CD4-positive, alpha-beta T cell (primary cell): ENCODE measurements at regions not wholly inside any gene's neighbourhood (a gene's known extent, or its start where the extent isn't known, plus 50 kb on each side); places are given as distances from the start of the nearest gene placed in this dataset.

Experiments used
- ATAC-seq: fragments of 200-7000 bp; cut with Tn5 transposase; one replicate; pipeline ENCODE4 v1.10.0; 2022; ENCODE audit warnings: mild to moderate bottlenecking; ENCODE audit not compliant: poor library complexity
- CTCF ChIA-PET: fragments of 350-600 bp; sonication (Branson Sonifier 250); formaldehyde crosslinking; loops from one replicate; lab custom pipeline; 2021; ENCODE audit warnings: antibody characterized with exemption, inconsistent platforms; lab: Charles Lee
- POLR2A ChIA-PET: fragments of 350-600 bp; sonication (Branson Sonifier 250); formaldehyde crosslinking; loops from one replicate; lab custom pipeline; 2021; ENCODE audit warnings: antibody characterized with exemption, inconsistent platforms; lab: Charles Lee
- DNase-seq, 14 experiments: peaks; one replicate each; pipeline ENCODE4 v3.0.0-alpha.2; 2013 to 2020; ENCODE audit warnings: mixed read lengths in 2 of 14
- H3K27ac ChIP-seq, 2 donors: one replicate each; pipeline versions ENCODE4 v1.5.1 to v1.7.0; 2013; ENCODE audit warnings: low read length in 2 of 2, low read depth in 1 of 2, mild to moderate bottlenecking in 1 of 2
- H3K27me3 ChIP-seq, 2 experiments: 1 replicate in 1 of 2; 2 replicates in 1 of 2; pipeline versions ENCODE4 v1.6.1 to v1.7.0; 2013; ENCODE audit warnings: low read length in 2 of 2, control low read depth in 1 of 2, mild to moderate bottlenecking in 1 of 2, moderate library complexity in 1 of 2; ENCODE audit not compliant: insufficient read depth in 2 of 2, control insufficient read depth in 1 of 2
- H3K36me3 ChIP-seq: one replicate; pipeline ENCODE4 v1.6.1; 2013; ENCODE audit warnings: low read length, control low read depth; ENCODE audit not compliant: insufficient read depth
- H3K4me1 ChIP-seq: one replicate; pipeline ENCODE4 v1.6.1; 2013; ENCODE audit warnings: low read length, control low read depth; ENCODE audit not compliant: insufficient read depth
- H3K4me3 ChIP-seq: one replicate; pipeline ENCODE4 v1.5.1; 2013; ENCODE audit warnings: mild to moderate bottlenecking, low read length, moderate library complexity
- H3K9me3 ChIP-seq, 2 experiments: 1 replicate in 1 of 2; 2 replicates in 1 of 2; pipeline versions ENCODE4 v1.6.1 to v1.7.0; 2013; ENCODE audit warnings: low read length in 2 of 2, mild to moderate bottlenecking in 2 of 2, control low read depth in 1 of 2, moderate library complexity in 1 of 2; ENCODE audit not compliant: control insufficient read depth in 1 of 2, insufficient read depth in 1 of 2
- H3K27ac Mint-ChIP-seq: one replicate; pipeline ENCODE4 v1.8.0; 2020; ENCODE audit warnings: mixed read lengths
- H3K27me3 Mint-ChIP-seq: one replicate; pipeline ENCODE4 v1.8.0; 2021; ENCODE audit warnings: mixed read lengths
- H3K36me3 Mint-ChIP-seq: one replicate; pipeline ENCODE4 v1.8.0; 2021; ENCODE audit warnings: low read depth, mixed read lengths
- H3K4me1 Mint-ChIP-seq: one replicate; pipeline ENCODE4 v1.8.0; 2021; ENCODE audit warnings: low read depth, mixed read lengths
- H3K4me3 Mint-ChIP-seq: one replicate; pipeline ENCODE4 v1.8.0; 2020; ENCODE audit warnings: mild to moderate bottlenecking, mixed read lengths
- H3K9me3 Mint-ChIP-seq: one replicate; pipeline ENCODE4 v1.8.0; 2020; ENCODE audit warnings: mixed read lengths
- CTCF ChIP-seq: fragments of 200-600 bp; IDR thresholded peaks from one replicate; pipeline ENCODE4 v1.8.0; 2022; ENCODE audit warnings: antibody characterized with exemption, mild to moderate bottlenecking
- intact Hi-C, 2 experiments: fragments of 100-400 bp; cut with DNase I in 1 of 2; cut with micrococcal nuclease in 1 of 2; formaldehyde crosslinking; loops; one replicate each; pipeline versions ENCODE4 v1.15.1 to v1.9.0; 2023 to 2025; cut with DNase I, micrococcal nuclease

GRCh38 chr9:119091074-119091473, 278.2 kb downstream of the BRINP1 start:
- Histone ChIP-seq H3K9me3 (no peaks in the 10 kb centered on the region), H3K4me1 (no peaks in the 10 kb centered on the region), H3K36me3 (no peaks in the 10 kb centered on the region), H3K27me3 (no peaks in the 10 kb centered on the region), H3K27ac (no peak overlapping the region), H3K4me3 (no peak overlapping the region)
- ChIA-PET POLR2A (no interaction called here), CTCF (no interaction called here)
- Mint-ChIP-seq H3K27me3 (no peaks in the 10 kb centered on the region), H3K4me3 (no peak overlapping the region), H3K9me3 (peaks cover 4% of the 10 kb centered on the region), H3K4me1 (no peaks in the 10 kb centered on the region), H3K27ac (no peak overlapping the region), H3K36me3 (no peaks in the 10 kb centered on the region)
- intact Hi-C loops, result no loop called here
- DNase-seq, result no peak
- no peak for TF ChIP-seq CTCF
- no peak for ATAC-seq

- intact Hi-C loops, result no loop called here
- ATAC-seq, result no peak
- no peaks in the 10 kb centered on the region for H3K9me3 ChIP-seq
- no peak for DNase-seq
- TF ChIP-seq CTCF, result no peak
- no peaks in the 10 kb centered on the region for H3K27me3 Mint-ChIP-seq
- no peak overlapping the region for H3K27ac ChIP-seq
- no peaks in the 10 kb centered on the region for H3K4me1 Mint-ChIP-seq
- H3K27ac Mint-ChIP-seq, result no peak overlapping the region
- H3K36me3 Mint-ChIP-seq, result no peaks in the 10 kb centered on the region
- no peak overlapping the region for H3K4me3 Mint-ChIP-seq
- ChIA-PET POLR2A (no interaction called here), CTCF (no interaction called here)
- H3K36me3 ChIP-seq, result no peaks in the 10 kb centered on the region
- H3K4me3 ChIP-seq, result no peak overlapping the region
- H3K9me3 Mint-ChIP-seq, result no peaks in the 10 kb centered on the region
- no peaks in the 10 kb centered on the region for H3K27me3 ChIP-seq
- H3K4me1 ChIP-seq, result no peaks in the 10 kb centered on the region
Observed at GRCh38 chr9:119092125-119092524, 277.1 kb downstream of the BRINP1 start.

GRCh38 chr9:119094086-119094485, 275.1 kb downstream of the BRINP1 start:
- H3K27me3 ChIP-seq, result no peaks in the 10 kb centered on the region
- intact Hi-C loops, result no loop called here
- H3K36me3 ChIP-seq, result no peaks in the 10 kb centered on the region
- no peaks in the 10 kb centered on the region for H3K9me3 ChIP-seq
- H3K4me3 Mint-ChIP-seq, result no peak overlapping the region
- no peaks in the 10 kb centered on the region for H3K36me3 Mint-ChIP-seq
- no peak overlapping the region for H3K27ac ChIP-seq
- ChIA-PET CTCF (no interaction called here), POLR2A (no interaction called here)
- no peaks in the 10 kb centered on the region for H3K4me1 Mint-ChIP-seq
- no peak overlapping the region for H3K27ac Mint-ChIP-seq
- H3K27me3 Mint-ChIP-seq, result no peaks in the 10 kb centered on the region
- no peak for TF ChIP-seq CTCF
- DNase-seq, result no peak
- ATAC-seq, result no peak
- H3K9me3 Mint-ChIP-seq, result no peaks in the 10 kb centered on the region
- H3K4me1 ChIP-seq, result no peaks in the 10 kb centered on the region
- no peak overlapping the region for H3K4me3 ChIP-seq
